Cerebellar nuclear complex (tissue), 1 donor: ENCODE measurements at regions not wholly inside any gene's neighbourhood (a gene's known extent, or its start where the extent isn't known, plus 50 kb on each side); places are given as distances from the start of the nearest gene placed in this dataset.

ENCODE experiments used
- DNase-seq, 2 experiments: peaks; one replicate each; lab custom pipeline; 2025; lab: John Stamatoyannopoulos, UW

GRCh38 chr18:4854671-4855070 lies 342.4 kb downstream of the AKAIN1 start:
- DNase-seq, result no peak

GRCh38 chr18:4851301-4851976 lies 345.6 kb downstream of the AKAIN1 start:
- no peak for DNase-seq

GRCh38 chr18:4847056-4847455 lies 350.0 kb downstream of the AKAIN1 start:
- DNase-seq, result peak in 1 of 2 experiments; percentile 30

GRCh38 chr18:4844320-4844719 lies 352.7 kb downstream of the AKAIN1 start:
- DNase-seq, result no peak

GRCh38 chr18:4843771-4844170 lies 353.3 kb downstream of the AKAIN1 start:
- no peak for DNase-seq

GRCh38 chr18:4842751-4843150 lies 354.3 kb downstream of the AKAIN1 start:
- no peak for DNase-seq

- DNase-seq, result no peak
Observed at GRCh38 chr18:4842287-4842686, 354.8 kb downstream of the AKAIN1 start.

- DNase-seq, result no peak
Observed at GRCh38 chr18:4839639-4840038, 357.4 kb downstream of the AKAIN1 start.

- DNase-seq, result no peak
Observed at GRCh38 chr18:4836141-4836540, 360.9 kb downstream of the AKAIN1 start.

- peak in 1 of 2 experiments; percentile 74 for DNase-seq
Observed at GRCh38 chr18:4831791-4832375, 365.2 kb downstream of the AKAIN1 start.

- DNase-seq, result no peak
Observed at GRCh38 chr18:4831127-4831526, 365.9 kb downstream of the AKAIN1 start.

GRCh38 chr18:4823091-4823490 lies 368.0 kb upstream of the DLGAP1 start:
- no peak for DNase-seq

- peak in 1 of 2 experiments; percentile 10 for DNase-seq
Observed at GRCh38 chr18:4821801-4822200, 366.7 kb upstream of the DLGAP1 start.

- no peak for DNase-seq
Observed at GRCh38 chr18:4817665-4818064, 362.6 kb upstream of the DLGAP1 start.

- no peak for DNase-seq
Observed at GRCh38 chr18:4813708-4814107, 358.6 kb upstream of the DLGAP1 start.

- DNase-seq, result no peak
Observed at GRCh38 chr18:4808891-4809290, 353.8 kb upstream of the DLGAP1 start.

GRCh38 chr18:4807604-4808293 lies 352.6 kb upstream of the DLGAP1 start:
- DNase-seq, result no peak

- DNase-seq, result no peak
Observed at GRCh38 chr18:4806331-4806730, 351.2 kb upstream of the DLGAP1 start.

- DNase-seq, result no peak
Observed at GRCh38 chr18:4802296-4802695, 347.2 kb upstream of the DLGAP1 start.

GRCh38 chr18:4801151-4801550 lies 346.0 kb upstream of the DLGAP1 start:
- no peak for DNase-seq

GRCh38 chr18:4797002-4797685 lies 342.0 kb upstream of the DLGAP1 start:
- no peak for DNase-seq

GRCh38 chr18:4789506-4789905 lies 334.4 kb upstream of the DLGAP1 start:
- no peak for DNase-seq

- no peak for DNase-seq
Observed at GRCh38 chr18:4781873-4782272, 326.8 kb upstream of the DLGAP1 start.
